MM.1S (cell line): ENCODE measurements at regions not wholly inside any gene's neighbourhood (a gene's known extent, or its start where the extent isn't known, plus 50 kb on each side); places are given as distances from the start of the nearest gene placed in this dataset.

Experiments
- DNase-seq: peaks from one replicate; pipeline ENCODE4 v3.0.0-alpha.2; 2015
- H2AFZ ChIP-seq: fragments of 300-600 bp; sonication (generic); 2 replicates; pipeline ENCODE4 v1.6.0; 2016; ENCODE audit warnings: antibody characterized with exemption, low read length
- H3F3A ChIP-seq: fragments of 300-600 bp; sonication (generic); 2 replicates; pipeline ENCODE4 v1.6.1; 2016; ENCODE audit warnings: mild to moderate bottlenecking, antibody characterized with exemption, low read length, moderate library complexity, mixed read lengths; ENCODE audit not compliant: insufficient read depth
- H3K27ac ChIP-seq: fragments of 300-600 bp; sonication (generic); 2 replicates; pipeline ENCODE4 v1.5.1; 2016; ENCODE audit warnings: mild to moderate bottlenecking, low read length
- H3K27me3 ChIP-seq: fragments of 300-600 bp; sonication (generic); replicated peaks from 2 replicates; pipeline ENCODE4 v1.6.0; 2016; ENCODE audit warnings: low read length; ENCODE audit not compliant: insufficient read depth
- H3K36me3 ChIP-seq: fragments of 300-600 bp; sonication (generic); replicated peaks from 2 replicates; pipeline ENCODE4 v1.6.1; 2016; ENCODE audit warnings: mild to moderate bottlenecking, low read length, mixed read lengths; ENCODE audit not compliant: insufficient read depth
- H3K4me1 ChIP-seq: fragments of 300-600 bp; sonication (generic); 2 replicates; pipeline ENCODE4 v1.6.1; 2016; ENCODE audit warnings: low read length, mixed read lengths
- H3K4me2 ChIP-seq: fragments of 300-600 bp; sonication (generic); 2 replicates; pipeline ENCODE4 v1.6.0; 2016; ENCODE audit warnings: low read depth, low read length
- H3K4me3 ChIP-seq: fragments of 300-600 bp; sonication (generic); 2 replicates; pipeline ENCODE4 v1.5.1; 2016; ENCODE audit warnings: low read length, mixed read lengths
- H3K79me2 ChIP-seq: fragments of 300-600 bp; sonication (generic); 2 replicates; pipeline ENCODE4 v1.6.1; 2016; ENCODE audit warnings: mixed run types, low read length, mixed read lengths
- H3K9ac ChIP-seq: fragments of 300-600 bp; sonication (generic); 2 replicates; pipeline ENCODE4 v1.6.1; 2016; ENCODE audit warnings: low read length, mixed read lengths
- H3K9me2 ChIP-seq: fragments of 300-600 bp; sonication (generic); replicated peaks from 2 replicates; pipeline ENCODE4 v1.6.1; 2016; ENCODE audit warnings: mild to moderate bottlenecking, low read length, mixed read lengths; ENCODE audit not compliant: insufficient read depth
- H3K9me3 ChIP-seq: fragments of 300-600 bp; sonication (generic); replicated peaks from 2 replicates; pipeline ENCODE4 v1.6.1; 2016; ENCODE audit warnings: mild to moderate bottlenecking, low read length, mixed read lengths; ENCODE audit not compliant: insufficient read depth
- H4K20me1 ChIP-seq: fragments of 300-600 bp; sonication (generic); 2 replicates; pipeline ENCODE4 v1.6.1; 2016; ENCODE audit warnings: mild to moderate bottlenecking, low read length, moderate library complexity, mixed read lengths; ENCODE audit not compliant: insufficient read depth
- CTCF ChIP-seq: fragments of 300-600 bp; sonication (generic); IDR thresholded peaks from 2 replicates; pipeline ENCODE4 v1.5.1; 2016; ENCODE audit warnings: antibody characterized with exemption, low read length, mixed read lengths
- EZH2 ChIP-seq: fragments of 300-600 bp; sonication (generic); optimal IDR thresholded peaks from 2 replicates; pipeline ENCODE3; 2017; ENCODE audit warnings: low read depth, mild to moderate bottlenecking, antibody characterized with exemption, low read length, mixed read lengths
- EZH2phosphoT487 ChIP-seq: fragments of 300-600 bp; sonication (generic); IDR thresholded peaks from 2 replicates; pipeline ENCODE4 v1.6.1; 2018; ENCODE audit warnings: antibody characterized with exemption, low read length

GRCh38 chr21:17454315-17455027, 58.4 kb upstream of the CXADR start:
- Histone ChIP-seq H3K36me3 (no peaks in the 10 kb centered on the region), H3F3A (no peaks in the 10 kb centered on the region; the same call in 1 of the 2 replicates), H3K27me3 (no peaks in the 10 kb centered on the region), H3K4me1 (no peaks in the 10 kb centered on the region), H3K27ac (peak overlapping the region; percentile 39; the same call in 1 of the 2 replicates), H3K9me2 (no peaks in the 10 kb centered on the region), H2AFZ (0 out of 2 replicates have a peak overlapping the region, but pooled peaks have one; percentile 42), H3K79me2 (no peaks in the 10 kb centered on the region), H3K9me3 (no peaks in the 10 kb centered on the region), H3K9ac (no peak overlapping the region), H4K20me1 (no peaks in the 10 kb centered on the region), H3K4me3 (peak overlapping the region; percentile 10; the same call in 1 of the 2 replicates), H3K4me2 (peak overlapping the region; percentile 27; the same call in 1 of the 2 replicates)
- no peak for TF ChIP-seq CTCF
- no peak for TF ChIP-seq EZH2
- TF ChIP-seq EZH2phosphoT487: no peak
- peak; percentile 55 for DNase-seq

GRCh38 chr21:17455028-17455353, 57.9 kb upstream of the CXADR start:
- no peaks in the 10 kb centered on the region for H3K79me2 ChIP-seq
- H3K4me1 ChIP-seq: no peaks in the 10 kb centered on the region
- H3K36me3 ChIP-seq: no peaks in the 10 kb centered on the region
- no peaks in the 10 kb centered on the region; the same call in 1 of the 2 replicates for H3F3A ChIP-seq
- no peaks in the 10 kb centered on the region for H3K27me3 ChIP-seq
- H4K20me1 ChIP-seq: no peaks in the 10 kb centered on the region
- H3K4me2 ChIP-seq: no peak overlapping the region; the same call in 1 of the 2 replicates
- TF ChIP-seq EZH2 (no peak), EZH2phosphoT487 (no peak), CTCF (no peak)
- 0 out of 2 replicates have a peak overlapping the region, but pooled peaks have one; percentile 42 for H2AFZ ChIP-seq
- no peaks in the 10 kb centered on the region for H3K9me2 ChIP-seq
- no peak overlapping the region for H3K9ac ChIP-seq
- H3K4me3 ChIP-seq: 0 out of 2 replicates have a peak overlapping the region, but pooled peaks have one; percentile 10
- H3K27ac ChIP-seq: no peak overlapping the region
- no peaks in the 10 kb centered on the region for H3K9me3 ChIP-seq
- no peak for DNase-seq

GRCh38 chr21:17455451-17455850, 57.4 kb upstream of the CXADR start:
- Histone ChIP-seq H2AFZ (no peak overlapping the region), H3K27me3 (no peaks in the 10 kb centered on the region), H3K9me2 (no peaks in the 10 kb centered on the region), H3K4me2 (no peak overlapping the region), H4K20me1 (no peaks in the 10 kb centered on the region), H3K9me3 (no peaks in the 10 kb centered on the region), H3K79me2 (no peaks in the 10 kb centered on the region), H3K27ac (no peak overlapping the region), H3K4me1 (no peaks in the 10 kb centered on the region), H3F3A (no peaks in the 10 kb centered on the region; the same call in 1 of the 2 replicates), H3K4me3 (no peak overlapping the region), H3K36me3 (no peaks in the 10 kb centered on the region), H3K9ac (no peak overlapping the region)
- DNase-seq: no peak
- TF ChIP-seq CTCF (no peak), EZH2 (no peak), EZH2phosphoT487 (no peak)
